Heart left ventricle (tissue), 13 donors: ENCODE measurements at regions not wholly inside any gene's neighbourhood (a gene's known extent, or its start where the extent isn't known, plus 50 kb on each side); places are given as distances from the start of the nearest gene placed in this dataset.

Experiments used
- CTCF ChIP-seq, 12 donors: fragments of 200-600 bp; sonication (generic) in 4 of 12; IDR thresholded peaks; one replicate each; pipeline versions ENCODE4 v1.5.0 to v1.8.0; 2018 to 2022; ENCODE audit warnings: antibody characterized with exemption in 12 of 12, mild to moderate bottlenecking in 5 of 12
- POLR2A ChIP-seq, 2 donors: fragments of 450-650 bp; IDR thresholded peaks; one replicate each; pipeline ENCODE4 v1.6.1; 2017; ENCODE audit warnings: antibody characterized with exemption in 2 of 2, mild to moderate bottlenecking in 2 of 2, moderate library complexity in 2 of 2
- donor health status: ischemic (EF 13 %, LVEDD 7.1; RV severe dilation, severe dysfunction).
- donor health status: DM: no; HTN: yes; CAD: no.
- donor health status: DM: no; HTN: no; CAD: no.
- donor health status: ischemic (EF 25% LVEDD 6.9; RV normal size, moderate dysfunction).
- donor health status: ischemic (EF 25% LVEDD 5.7; RV mildly dilated, moderate dysfunction).
- donor health status: ischemic (EF 35%, LVEDD 5.7; RV mildly dilated, moderate dysfunction).
- donor health status: nonischemic (EF 11% LVEDD 7.7; RV severe dilation, severe dysfunction).
- donor health status: DM: yes; HTN: yes; CAD: no.
- donor health status: PGD.
- donor health status: ischemic (EF 29% LVEDD 5.4; RV normal size, mild dysfunction).
- donor health status: nonischemic (EF 23%, LVEDD 6.1; RV moderate dilation, normal function).

GRCh38 chr2:67571785-67572718 lies 174.9 kb downstream of the ETAA1 start:
- TF ChIP-seq POLR2A (IDR thresholded peaks at IDR 0.05) (no peak), CTCF (IDR thresholded peaks at IDR 0.05) (no peak)
